GM23248 (cell line): ENCODE measurements at regions not wholly inside any gene's neighbourhood (a gene's known extent, or its start where the extent isn't known, plus 50 kb on each side); places are given as distances from the start of the nearest gene placed in this dataset.
"Not testable (repeated sequence)": the region's sequence is repeated elsewhere in the genome, so short reads cannot be mapped to it uniquely, and the experiment has no call there.

Experiments
- EZH2 ChIP-seq: fragments of 200-600 bp; sonication (generic); IDR thresholded peaks from 2 replicates; pipeline ENCODE4 v1.6.1; 2018; ENCODE audit warnings: antibody characterized with exemption, mild to moderate bottlenecking; ENCODE audit not compliant: insufficient read depth, poor library complexity, severe bottlenecking
- EZH2phosphoT487 ChIP-seq: fragments of 200-600 bp; sonication (generic); IDR thresholded peaks from 2 replicates; pipeline ENCODE4 v1.6.1; 2018; ENCODE audit warnings: antibody characterized with exemption, moderate library complexity, mild to moderate bottlenecking, low read depth; ENCODE audit not compliant: insufficient read depth

DNA sequence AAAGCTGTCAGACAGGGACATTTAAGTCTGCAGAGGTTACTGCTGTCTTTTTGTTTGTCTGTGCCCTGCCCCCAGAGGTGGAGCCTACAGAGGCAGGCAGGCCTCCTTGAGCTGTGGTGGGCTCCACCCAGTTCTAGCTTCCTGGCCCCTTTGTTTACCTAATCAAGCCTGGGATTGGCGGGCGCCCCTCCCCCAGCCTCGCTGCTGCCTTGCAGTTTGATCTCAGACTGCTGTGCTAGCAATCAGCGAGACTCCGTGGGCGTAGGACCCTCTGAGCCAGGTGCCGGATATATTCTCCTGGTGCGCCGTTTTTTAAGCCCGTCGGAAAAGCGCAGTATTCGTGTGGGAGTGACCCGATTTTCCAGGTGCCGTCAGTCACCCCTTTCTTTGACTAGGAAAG, 185.9 kb upstream of the MAGEC2 start:
- not testable (repeated sequence) for TF ChIP-seq EZH2phosphoT487, EZH2
